Naive thymus-derived CD4-positive, alpha-beta T cell (primary cell): ENCODE measurements at regions not wholly inside any gene's neighbourhood (a gene's known extent, or its start where the extent isn't known, plus 50 kb on each side); places are given as distances from the start of the nearest gene placed in this dataset.

Source experiments
- ATAC-seq: fragments of 150-1000 bp; cut with Tn5 transposase; 2 replicates; pipeline ENCODE4 v1.10.0; 2021; ENCODE audit warnings: mild to moderate bottlenecking, moderate library complexity
- CTCF ChIA-PET: fragments of 350-600 bp; sonication (Branson Sonifier 250); formaldehyde crosslinking; loops from one replicate; lab custom pipeline; 2021; ENCODE audit warnings: antibody characterized with exemption; lab: Charles Lee
- POLR2A ChIA-PET: fragments of 350-600 bp; sonication (Branson Sonifier 250); formaldehyde crosslinking; loops from one replicate; lab custom pipeline; 2021; ENCODE audit warnings: antibody characterized with exemption, inconsistent platforms; lab: Charles Lee
- DNase-seq, 9 donors: peaks; one replicate each; pipeline versions ENCODE4 v3.0.0 to v3.0.0-alpha.2; 2020 to 2022; ENCODE audit warnings: mixed read lengths in 1 of 9
- H3K27ac ChIP-seq: one replicate; pipeline ENCODE4 v1.7.0; 2013; ENCODE audit warnings: mild to moderate bottlenecking, low read depth, low read length, moderate library complexity
- H3K27me3 ChIP-seq, 2 donors: one replicate each; pipeline ENCODE4 v1.7.0; 2013; ENCODE audit warnings: low read length in 2 of 2, mild to moderate bottlenecking in 2 of 2, moderate library complexity in 2 of 2; ENCODE audit not compliant: control insufficient read depth in 2 of 2, insufficient read depth in 2 of 2
- H3K36me3 ChIP-seq, 3 experiments: 1 replicate in 2 of 3; 2 replicates in 1 of 3; pipeline ENCODE4 v1.7.0; 2013; ENCODE audit warnings: low read length in 3 of 3, mild to moderate bottlenecking in 3 of 3, moderate library complexity in 1 of 3; ENCODE audit not compliant: insufficient read depth in 3 of 3, control insufficient read depth in 2 of 3
- H3K4me1 ChIP-seq, 2 donors: one replicate each; pipeline ENCODE4 v1.7.0; 2013; ENCODE audit warnings: low read length in 2 of 2, mild to moderate bottlenecking in 2 of 2, moderate library complexity in 1 of 2; ENCODE audit not compliant: control insufficient read depth in 2 of 2, insufficient read depth in 2 of 2
- H3K4me3 ChIP-seq: 2 replicates; pipeline ENCODE4 v1.7.0; 2013; ENCODE audit warnings: mild to moderate bottlenecking, low read length
- H3K9me3 ChIP-seq, 3 experiments: 1 replicate in 2 of 3; 2 replicates in 1 of 3; pipeline ENCODE4 v1.7.0; 2013; ENCODE audit warnings: low read length in 3 of 3; ENCODE audit not compliant: control insufficient read depth in 2 of 3
- H3K27ac Mint-ChIP-seq, 9 donors: one replicate each; pipeline ENCODE4 v1.8.0; 2020 to 2022; ENCODE audit warnings: mixed read lengths in 9 of 9, mild to moderate bottlenecking in 8 of 9, moderate library complexity in 5 of 9, inconsistent platforms in 2 of 9
- H3K27me3 Mint-ChIP-seq, 5 donors: one replicate each; pipeline ENCODE4 v1.8.0; 2021 to 2022; ENCODE audit warnings: mixed read lengths in 5 of 5, mild to moderate bottlenecking in 1 of 5
- H3K36me3 Mint-ChIP-seq, 5 donors: one replicate each; pipeline ENCODE4 v1.8.0; 2020 to 2022; ENCODE audit warnings: mixed read lengths in 5 of 5, mild to moderate bottlenecking in 3 of 5, inconsistent platforms in 1 of 5
- H3K4me1 Mint-ChIP-seq, 7 donors: one replicate each; pipeline ENCODE4 v1.8.0; 2020 to 2022; ENCODE audit warnings: mixed read lengths in 7 of 7, mild to moderate bottlenecking in 3 of 7, inconsistent platforms in 1 of 7
- H3K4me3 Mint-ChIP-seq, 10 donors: one replicate each; pipeline ENCODE4 v1.8.0; 2020 to 2022; ENCODE audit warnings: mild to moderate bottlenecking in 10 of 10, mixed read lengths in 10 of 10, moderate library complexity in 6 of 10, inconsistent platforms in 2 of 10
- H3K9me3 Mint-ChIP-seq, 11 donors: one replicate each; pipeline ENCODE4 v1.8.0; 2020 to 2022; ENCODE audit warnings: mixed read lengths in 11 of 11, mild to moderate bottlenecking in 4 of 11, inconsistent platforms in 1 of 11, moderate library complexity in 1 of 11
- intact Hi-C, 2 donors: fragments of 100-400 bp; cut with micrococcal nuclease; formaldehyde crosslinking; loops; one replicate each; pipeline ENCODE4 v1.15.1; 2023

DNA sequence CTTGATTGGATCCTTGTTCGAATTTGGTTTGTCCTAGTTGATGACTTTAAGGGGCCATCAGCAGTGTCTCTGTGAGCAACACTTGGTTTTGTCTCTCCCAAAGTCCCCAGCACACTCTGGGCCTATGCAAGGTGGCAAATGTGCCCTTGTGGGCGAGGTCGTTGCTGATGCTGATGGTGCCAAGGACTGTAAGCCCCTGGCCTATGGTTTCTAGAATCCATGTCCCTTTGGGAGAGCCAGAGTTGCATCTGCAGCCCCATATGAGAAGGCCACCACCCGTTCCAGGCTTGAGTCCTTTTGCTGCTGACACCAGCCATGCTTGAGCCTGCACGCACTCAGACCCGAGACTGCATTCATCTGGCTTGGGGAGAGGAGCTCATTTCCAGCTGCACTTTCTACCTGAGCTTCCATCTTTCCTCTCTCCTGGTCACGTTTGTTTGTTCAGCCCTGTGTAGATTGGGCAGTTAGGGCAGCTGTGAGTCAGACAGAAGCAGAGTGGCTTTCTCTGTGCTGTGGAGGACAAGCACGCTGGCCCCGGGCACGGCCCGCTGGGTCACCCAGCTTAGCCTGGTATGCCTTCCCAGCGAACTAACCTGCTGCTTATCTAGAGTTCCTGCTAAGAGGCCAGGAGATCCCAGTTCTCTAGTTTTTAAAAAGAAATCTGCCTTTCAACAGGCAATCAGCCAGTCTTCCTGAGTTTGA is 52.1 kb upstream of the CSF3R start:
- POLR2A ChIA-PET = no interaction called here
- Mint-ChIP-seq H3K4me3 (no peak overlapping the region), H3K27ac (no peak overlapping the region), H3K4me1 (no peaks in the 10 kb centered on the region), H3K27me3 (peaks cover 0 to 29% (median 14%) of the 10 kb centered on the region in 5 donors), H3K9me3 (peaks cover 0 to 12% (median 1%) of the 10 kb centered on the region in 11 donors), H3K36me3 (no peaks in the 10 kb centered on the region)
- H3K4me1 ChIP-seq = no peaks in the 10 kb centered on the region
- intact Hi-C loops = no loop called here
- H3K4me3 ChIP-seq = no peak overlapping the region
- CTCF ChIA-PET = no interaction called here
- no peaks in the 10 kb centered on the region for H3K36me3 ChIP-seq
- no peak for ATAC-seq
- H3K27ac ChIP-seq = no peak overlapping the region
- H3K9me3 ChIP-seq = peaks cover 0 to 3% (median 0%) of the 10 kb centered on the region in 3 experiments
- no peaks in the 10 kb centered on the region for H3K27me3 ChIP-seq
- DNase-seq = no peak

DNA sequence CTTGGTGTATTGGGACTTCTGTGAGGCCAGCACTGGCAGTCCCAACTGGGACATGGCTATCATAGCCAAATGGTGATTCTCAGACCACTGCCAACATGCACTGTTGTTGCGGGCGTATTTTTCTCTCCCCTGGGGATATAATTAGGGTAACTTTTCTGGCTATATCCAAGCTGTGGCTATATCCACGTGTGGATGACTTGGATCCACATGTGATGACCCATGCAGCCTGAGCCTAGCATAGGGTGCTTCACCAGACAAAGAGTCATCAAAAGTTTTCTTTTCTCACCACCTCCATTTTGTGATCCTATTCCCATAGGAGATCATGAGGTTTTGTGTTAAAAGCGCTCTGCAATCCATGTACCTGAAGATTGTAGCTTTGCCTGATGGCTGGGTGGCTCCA is 51.2 kb upstream of the CSF3R start:
- Histone ChIP-seq H3K27ac (no peak overlapping the region), H3K9me3 (peaks cover 0 to 3% (median 0%) of the 10 kb centered on the region in 3 experiments), H3K4me3 (no peak overlapping the region), H3K27me3 (no peaks in the 10 kb centered on the region), H3K36me3 (no peaks in the 10 kb centered on the region), H3K4me1 (no peaks in the 10 kb centered on the region)
- ATAC-seq (no peak), DNase-seq (no peak)
- Mint-ChIP-seq H3K36me3 (no peaks in the 10 kb centered on the region), H3K27me3 (peaks cover 0 to 28% (median 10%) of the 10 kb centered on the region in 5 donors), H3K27ac (no peak overlapping the region), H3K4me3 (no peak overlapping the region), H3K4me1 (no peaks in the 10 kb centered on the region), H3K9me3 (peaks cover 0 to 12% (median 1%) of the 10 kb centered on the region in 11 donors)
- intact Hi-C loops = no loop called here
- ChIA-PET CTCF (no interaction called here), POLR2A (interaction anchor here (1.0 kb wide), 1 partner anchor 14 kb away, joined by 3 read pairs; no protein-coding TSS in a partner anchor)

DNA sequence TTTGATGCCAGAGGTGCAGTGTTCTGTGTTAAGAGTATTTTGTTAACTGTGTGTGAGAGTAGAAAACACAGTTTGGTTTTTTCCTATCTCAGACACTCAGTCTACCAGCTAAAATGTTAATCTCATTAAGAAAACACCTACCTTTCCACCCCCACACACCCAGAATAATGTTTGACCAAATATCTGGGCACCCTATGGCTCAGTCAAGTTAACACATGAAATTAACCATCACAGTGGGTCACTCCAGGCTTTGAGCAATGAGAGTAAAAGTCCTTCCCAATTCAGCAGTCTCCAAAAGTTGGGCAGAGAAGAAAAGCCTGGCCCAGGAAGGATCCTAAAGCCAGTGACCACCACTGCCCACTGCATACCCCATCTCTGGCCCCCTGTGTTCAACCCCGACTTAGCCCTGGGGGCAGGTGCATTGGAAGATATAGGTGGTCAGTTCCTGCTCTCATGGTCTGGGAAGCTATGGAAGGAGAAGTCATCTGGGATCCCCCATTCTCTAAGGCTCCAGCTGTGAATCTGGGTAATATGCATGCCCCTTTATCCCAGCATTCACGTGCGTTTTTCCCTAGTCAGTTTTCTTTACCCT is 50.2 kb upstream of the CSF3R start:
- DNase-seq (no peak), ATAC-seq (no peak)
- intact Hi-C loops = no loop called here
- no peak overlapping the region for H3K4me3 ChIP-seq
- Mint-ChIP-seq H3K27me3 (peaks cover 0 to 24% (median 9%) of the 10 kb centered on the region in 5 donors), H3K36me3 (no peaks in the 10 kb centered on the region), H3K9me3 (peaks cover 0 to 12% (median 1%) of the 10 kb centered on the region in 11 donors), H3K4me1 (no peaks in the 10 kb centered on the region), H3K27ac (no peak overlapping the region), H3K4me3 (no peak overlapping the region)
- no peaks in the 10 kb centered on the region for H3K36me3 ChIP-seq
- peaks cover 0 to 3% (median 0%) of the 10 kb centered on the region in 3 experiments for H3K9me3 ChIP-seq
- ChIA-PET CTCF (no interaction called here), POLR2A (interaction anchor here (1.0 kb wide), 1 partner anchor 15 kb away, joined by 3 read pairs; no protein-coding TSS in a partner anchor)
- no peak overlapping the region for H3K27ac ChIP-seq
- H3K4me1 ChIP-seq = no peaks in the 10 kb centered on the region
- H3K27me3 ChIP-seq = no peaks in the 10 kb centered on the region
